RKO (cell line): ENCODE measurements at regions not wholly inside any gene's neighbourhood (a gene's known extent, or its start where the extent isn't known, plus 50 kb on each side); places are given as distances from the start of the nearest gene placed in this dataset.

Experiments used
- DNase-seq: peaks from one replicate; pipeline ENCODE4 v3.0.0-alpha.2; 2016; ENCODE audit warnings: low spot score

DNA sequence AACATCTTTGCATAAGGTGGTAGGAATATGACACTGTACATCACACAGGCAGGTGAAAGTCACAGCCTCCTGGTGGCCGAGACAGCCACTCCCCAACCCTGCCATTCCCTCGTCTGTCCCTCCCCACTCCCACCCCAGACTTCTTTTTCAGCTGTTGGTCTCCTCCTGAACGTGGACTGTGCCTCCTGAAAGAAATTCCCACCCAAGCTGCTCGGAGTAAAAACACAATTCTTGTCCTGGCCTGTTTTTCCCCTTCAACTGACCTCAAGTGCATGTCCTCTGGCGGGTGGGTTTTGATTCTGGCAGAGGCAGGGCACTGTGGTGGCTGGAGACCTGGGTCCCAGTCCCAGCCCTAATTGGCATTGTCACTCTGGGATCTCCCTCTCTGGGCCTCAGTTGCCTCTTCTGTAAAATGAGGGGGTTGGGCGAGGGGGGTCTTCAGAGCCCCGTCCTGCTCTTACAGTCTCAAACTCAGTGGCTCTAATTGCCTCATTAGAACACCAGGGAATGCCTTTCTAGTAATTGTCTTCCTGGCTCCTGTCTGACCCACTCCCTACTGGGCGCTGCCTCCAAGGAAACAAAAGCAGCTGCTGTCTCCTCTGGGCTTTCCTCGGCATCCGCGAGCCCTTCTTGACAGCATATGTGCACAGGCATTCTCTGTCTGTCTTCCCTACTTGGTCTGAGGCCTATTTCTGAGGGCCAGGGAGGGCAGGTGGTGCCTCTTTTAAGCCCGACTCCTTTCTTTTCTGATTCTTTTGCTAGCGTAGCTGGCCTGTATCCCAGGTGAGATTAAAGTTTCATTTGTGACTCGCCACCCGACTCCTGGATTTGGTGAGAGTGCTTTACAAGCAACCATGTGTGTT is 186.6 kb upstream of the RMST start:
- no peak for DNase-seq

DNA sequence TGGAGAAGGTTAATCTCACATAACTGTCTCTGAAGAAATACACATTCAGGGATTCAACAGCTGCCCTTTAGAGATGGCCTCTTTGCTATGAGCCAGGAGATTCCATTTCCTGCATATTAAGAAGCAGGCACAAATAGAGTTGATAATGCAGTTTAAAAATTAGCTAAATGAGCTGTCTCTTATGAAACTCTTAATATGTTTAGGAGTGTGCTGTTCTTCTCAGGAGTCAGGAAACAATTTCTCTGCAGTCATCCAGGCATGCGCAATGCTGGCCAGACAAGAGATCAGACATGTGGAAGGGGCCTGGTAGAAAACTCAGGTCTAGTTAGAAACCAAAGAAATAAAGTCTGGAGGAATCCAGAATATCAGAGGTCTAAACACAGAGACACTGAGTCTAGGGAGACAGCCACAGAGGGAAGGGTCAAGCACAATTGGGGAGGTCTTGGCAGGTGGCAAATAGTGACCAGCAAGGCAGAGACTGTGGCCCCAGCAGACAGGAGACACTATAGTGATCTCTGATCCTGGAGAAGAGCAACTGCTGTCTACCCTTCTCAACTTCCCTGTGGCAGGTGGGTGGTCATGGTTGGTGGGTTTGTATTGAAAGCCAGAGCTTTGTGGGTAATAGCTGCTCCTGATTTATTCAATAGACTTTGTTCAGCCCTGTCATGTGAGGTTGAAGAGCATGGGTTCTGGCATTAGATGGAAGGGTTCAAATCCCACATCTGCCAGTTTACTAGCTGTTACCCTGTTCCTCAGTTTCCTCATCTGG is 185.8 kb upstream of the RMST start:
- DNase-seq, result no peak

DNA sequence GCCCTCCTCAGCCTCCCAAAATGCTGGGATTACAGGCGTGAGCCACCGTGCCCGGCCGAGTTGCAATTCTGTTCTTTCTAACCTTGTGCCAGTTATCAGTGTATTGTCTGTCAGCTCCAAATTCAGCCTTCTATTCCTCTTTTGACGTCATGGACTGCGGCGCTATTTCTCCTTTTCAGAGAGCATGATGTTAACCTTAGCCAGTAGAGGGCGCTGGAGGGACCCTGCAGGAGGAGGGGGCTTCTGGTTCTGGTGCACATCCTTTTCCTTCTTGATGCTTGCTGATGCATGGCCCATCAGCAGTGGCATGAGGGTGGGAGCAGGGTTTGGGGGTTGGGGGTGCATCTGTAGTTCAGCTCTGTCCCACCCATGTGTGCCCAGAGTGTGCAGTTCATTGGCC is 179.3 kb upstream of the RMST start:
- DNase-seq, result no peak

- DNase-seq, result no peak
These were observed 174.1 kb upstream of the RMST start for GRCh38 chr12:97288531-97288930.

- no peak for DNase-seq
These were observed 170.0 kb upstream of the RMST start for GRCh38 chr12:97292588-97292987.

GRCh38 chr12:97293541-97293940 is 169.1 kb upstream of the RMST start:
- DNase-seq, result no peak

GRCh38 chr12:97299847-97300246 is 162.8 kb upstream of the RMST start:
- no peak for DNase-seq

- DNase-seq, result no peak
These were observed 162.2 kb upstream of the RMST start for GRCh38 chr12:97300431-97300830.

- DNase-seq, result no peak
These were observed 161.7 kb upstream of the RMST start for GRCh38 chr12:97300891-97301290.

DNA sequence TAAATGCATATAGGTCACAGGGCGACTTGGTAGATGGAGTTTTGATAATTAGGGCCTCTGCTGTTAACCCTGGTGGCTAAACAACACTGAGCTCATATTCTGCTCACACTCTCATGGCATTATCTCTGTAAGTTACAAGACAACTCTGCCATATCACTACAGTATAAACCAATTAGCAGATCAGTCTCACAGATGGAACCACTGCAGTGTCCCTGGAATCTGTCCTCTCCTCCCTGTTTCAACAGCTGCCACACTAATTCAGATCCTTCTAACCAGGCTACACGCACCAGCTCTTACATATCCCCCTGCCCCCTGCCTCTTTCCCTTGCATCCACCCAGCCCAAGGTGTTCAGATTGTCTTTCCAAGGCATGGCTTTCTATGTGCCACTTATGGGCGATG is 161.0 kb upstream of the RMST start:
- no peak for DNase-seq

DNA sequence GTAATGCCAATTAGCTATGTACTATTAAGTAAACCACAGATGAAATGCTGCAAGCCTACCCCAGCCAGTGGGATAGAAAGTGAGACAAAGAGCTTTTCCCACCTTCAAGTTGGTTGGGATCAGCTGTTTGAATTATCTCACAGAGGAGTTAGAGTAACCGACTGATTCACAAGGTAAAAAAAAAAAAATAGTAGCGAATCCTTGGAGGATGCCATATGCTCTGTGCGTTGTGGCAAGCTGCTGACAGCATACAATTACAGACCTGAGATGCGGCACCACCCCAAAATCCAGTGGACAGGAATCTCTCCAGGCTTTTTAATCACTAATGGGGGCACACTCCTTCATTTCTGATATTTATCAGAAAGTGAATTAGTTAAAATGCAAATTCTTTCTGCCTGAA is 157.0 kb upstream of the RMST start:
- no peak for DNase-seq

- DNase-seq, result no peak
These were observed 156.5 kb upstream of the RMST start for GRCh38 chr12:97306147-97306546.

- DNase-seq, result peak; percentile 58
These were observed 153.9 kb upstream of the RMST start for GRCh38 chr12:97308576-97309198.

GRCh38 chr12:97309921-97310320 is 152.7 kb upstream of the RMST start:
- no peak for DNase-seq

DNA sequence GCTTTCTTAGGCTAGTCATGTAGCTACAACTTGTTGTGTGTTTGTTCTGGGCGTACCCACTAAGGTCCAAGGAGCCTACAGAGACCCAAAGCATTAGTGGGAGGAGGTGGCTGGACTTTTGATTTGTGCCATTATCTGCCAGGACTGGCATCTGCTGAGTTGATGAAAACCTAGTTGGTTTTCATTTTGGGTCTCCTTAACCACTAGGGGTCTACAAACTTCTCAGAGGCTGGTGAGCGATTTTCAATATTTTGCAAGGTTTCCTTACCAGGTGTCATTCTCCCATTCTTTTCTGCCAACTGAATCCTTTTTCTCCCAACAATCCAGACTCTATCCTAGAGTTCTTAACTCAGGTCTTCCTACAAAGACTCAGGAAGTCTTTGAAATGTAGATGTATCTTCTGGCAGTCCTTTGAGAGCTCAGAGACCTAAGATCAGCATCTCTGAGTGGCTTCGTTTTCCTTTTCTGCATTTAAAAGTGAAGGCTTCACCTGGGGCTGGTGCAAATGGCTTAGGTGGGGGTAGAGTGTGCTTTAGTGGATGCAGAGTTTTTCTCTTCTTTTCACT is 150.0 kb upstream of the RMST start:
- no peak for DNase-seq

DNA sequence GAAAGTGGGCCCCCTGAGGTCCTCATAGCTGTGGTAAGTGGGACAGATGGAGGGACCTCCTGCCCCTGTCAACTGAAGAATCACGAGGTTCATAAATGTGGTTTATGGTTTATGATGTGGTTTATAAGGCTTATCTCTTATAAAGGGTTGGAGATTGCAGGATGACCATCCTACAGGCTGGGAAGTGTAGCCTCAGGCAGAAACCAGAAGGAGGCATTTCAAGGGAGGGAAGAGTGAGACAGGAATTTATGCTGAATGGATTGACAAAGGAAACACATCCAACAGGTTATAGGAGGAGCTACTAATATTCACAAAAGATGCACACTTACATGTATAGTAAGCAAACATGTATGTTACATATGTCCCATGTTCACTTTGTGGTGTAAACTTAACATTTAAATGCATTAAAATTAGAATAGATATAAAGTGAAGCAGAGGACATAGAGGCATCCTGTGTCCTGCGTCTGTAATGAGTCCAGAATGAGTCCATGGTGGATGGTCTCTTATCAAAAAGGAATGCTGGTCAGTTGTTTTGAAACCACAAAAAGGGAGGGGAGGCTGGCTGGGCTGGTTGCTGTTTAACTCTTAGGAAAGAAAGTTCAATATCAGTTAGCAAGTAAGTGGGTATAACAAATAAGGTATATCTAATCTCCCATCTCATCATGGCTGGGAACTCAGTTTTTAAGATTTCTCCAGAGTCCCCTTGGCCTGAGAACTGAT is 149.0 kb upstream of the RMST start:
- no peak for DNase-seq

GRCh38 chr12:97316321-97316720 is 146.3 kb upstream of the RMST start:
- no peak for DNase-seq

DNA sequence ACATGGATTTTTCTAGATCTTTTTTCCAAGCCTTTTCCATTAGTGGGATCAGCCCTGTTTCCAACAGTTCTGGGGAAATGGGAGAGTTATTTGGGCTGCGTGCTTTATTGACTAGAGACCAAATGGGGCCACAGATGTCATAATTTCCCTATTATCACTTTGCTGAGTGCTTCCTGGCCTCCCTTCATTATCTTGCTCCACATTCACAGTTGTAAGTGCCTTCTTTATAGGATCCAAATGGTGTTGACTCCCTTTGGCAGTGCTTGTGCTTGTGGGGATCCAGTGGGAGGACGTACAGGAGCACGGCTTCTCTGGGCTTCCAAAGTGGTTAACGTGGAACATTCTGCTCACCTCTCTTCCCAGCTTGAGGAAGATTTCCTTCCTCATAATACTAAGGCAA is 141.0 kb upstream of the RMST start:
- no peak for DNase-seq

- DNase-seq, result no peak
These were observed 140.2 kb upstream of the RMST start for GRCh38 chr12:97322388-97322787.

- no peak for DNase-seq
These were observed 139.4 kb upstream of the RMST start for GRCh38 chr12:97323154-97323553.

DNA sequence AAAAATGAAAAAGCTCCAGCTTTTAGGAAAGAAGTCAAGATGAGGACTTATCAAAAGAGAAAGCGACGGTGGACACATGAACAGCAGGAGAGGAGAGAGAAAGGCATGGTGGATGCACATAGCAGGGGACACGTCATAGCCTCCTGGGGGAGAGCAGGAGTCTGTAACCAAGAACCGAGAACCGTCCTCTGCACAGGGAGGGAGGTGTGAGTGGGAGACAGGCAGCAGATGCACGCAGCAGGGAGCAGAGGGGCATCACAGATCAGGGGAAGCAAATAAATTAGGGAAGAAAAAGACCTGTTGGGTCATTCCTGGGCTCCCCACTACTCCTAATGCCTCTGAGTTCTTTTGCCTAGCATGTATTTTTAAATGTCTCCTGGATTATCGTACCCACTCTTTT is 138.1 kb upstream of the RMST start:
- DNase-seq, result no peak

DNA sequence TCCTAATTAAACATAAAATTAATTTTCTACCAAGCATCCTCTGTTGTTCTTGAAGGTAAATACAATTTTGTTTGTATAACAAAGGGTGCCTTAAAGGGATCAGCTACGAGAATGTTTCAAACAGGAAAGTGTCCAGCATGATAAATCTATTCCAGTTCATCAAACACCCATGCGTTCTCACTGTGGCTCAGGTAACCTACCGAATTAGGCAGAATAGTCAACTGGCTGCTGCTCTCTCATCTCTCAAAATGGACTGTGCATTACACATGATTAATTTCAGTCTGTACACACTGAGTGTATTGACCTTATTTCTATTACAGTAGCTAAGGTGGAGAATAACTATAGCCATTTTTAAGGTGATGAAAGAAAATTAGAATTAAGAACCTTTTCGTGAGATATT is 127.5 kb upstream of the RMST start:
- DNase-seq, result no peak
